ENCODE measurements at regions not wholly inside any gene's neighbourhood (a gene's known extent, or its start where the extent isn't known, plus 50 kb on each side); places are given as distances from the start of the nearest gene placed in this dataset.

GRCh38 chr9:75602060-75602459 lies 288.4 kb upstream of the PCSK5 start:
- Histone ChIP-seq H3K4me1 (ENCODE audit: insufficient read depth, low read length) (no peaks in the 10 kb centered on the region), H3K36me3 (ENCODE audit: insufficient read depth, low read depth, low read length) (no peaks in the 10 kb centered on the region), H3K27ac (ENCODE audit: low read length) (no peak overlapping the region), H3K4me3 (ENCODE audit: low read length) (no peak overlapping the region), H3K27me3 (ENCODE audit: insufficient read depth, low read length) (no peaks in the 10 kb centered on the region), H3K9ac (ENCODE audit: low read depth, low read length) (no peak overlapping the region), H3K9me3 (ENCODE audit: insufficient read depth, low read depth, low read length) (no peaks in the 10 kb centered on the region)

- H3K4me3 ChIP-seq (ENCODE audit: low read length): no peak overlapping the region
- H3K27ac ChIP-seq (ENCODE audit: low read length): no peak overlapping the region
- H3K27me3 ChIP-seq (ENCODE audit: insufficient read depth, low read length): no peaks in the 10 kb centered on the region
- no peak overlapping the region for H3K9ac ChIP-seq (ENCODE audit: low read depth, low read length)
- no peaks in the 10 kb centered on the region for H3K36me3 ChIP-seq (ENCODE audit: insufficient read depth, low read depth, low read length)
- H3K9me3 ChIP-seq (ENCODE audit: insufficient read depth, low read depth, low read length): no peaks in the 10 kb centered on the region
- H3K4me1 ChIP-seq (ENCODE audit: insufficient read depth, low read length): no peaks in the 10 kb centered on the region
Observed at GRCh38 chr9:75604661-75605060, 285.8 kb upstream of the PCSK5 start.

- no peaks in the 10 kb centered on the region for H3K36me3 ChIP-seq (ENCODE audit: insufficient read depth, low read depth, low read length)
- no peaks in the 10 kb centered on the region for H3K9me3 ChIP-seq (ENCODE audit: insufficient read depth, low read depth, low read length)
- no peaks in the 10 kb centered on the region for H3K27me3 ChIP-seq (ENCODE audit: insufficient read depth, low read length)
- H3K9ac ChIP-seq (ENCODE audit: low read depth, low read length): no peak overlapping the region
- no peak overlapping the region for H3K27ac ChIP-seq (ENCODE audit: low read length)
- no peaks in the 10 kb centered on the region for H3K4me1 ChIP-seq (ENCODE audit: insufficient read depth, low read length)
- H3K4me3 ChIP-seq (ENCODE audit: low read length): no peak overlapping the region
Observed at GRCh38 chr9:75607521-75607920, 283.0 kb upstream of the PCSK5 start.

GRCh38 chr9:75609401-75609800 lies 281.1 kb upstream of the PCSK5 start:
- no peaks in the 10 kb centered on the region for H3K36me3 ChIP-seq (ENCODE audit: insufficient read depth, low read depth, low read length)
- H3K4me3 ChIP-seq (ENCODE audit: low read length): no peak overlapping the region
- no peak overlapping the region for H3K27ac ChIP-seq (ENCODE audit: low read length)
- no peak overlapping the region for H3K9ac ChIP-seq (ENCODE audit: low read depth, low read length)
- no peaks in the 10 kb centered on the region for H3K27me3 ChIP-seq (ENCODE audit: insufficient read depth, low read length)
- no peaks in the 10 kb centered on the region for H3K4me1 ChIP-seq (ENCODE audit: insufficient read depth, low read length)
- no peaks in the 10 kb centered on the region for H3K9me3 ChIP-seq (ENCODE audit: insufficient read depth, low read depth, low read length)

GRCh38 chr9:75610246-75610645 lies 280.2 kb upstream of the PCSK5 start:
- Histone ChIP-seq H3K36me3 (ENCODE audit: insufficient read depth, low read depth, low read length) (no peaks in the 10 kb centered on the region), H3K4me3 (ENCODE audit: low read length) (no peak overlapping the region), H3K4me1 (ENCODE audit: insufficient read depth, low read length) (no peaks in the 10 kb centered on the region), H3K27ac (ENCODE audit: low read length) (no peak overlapping the region), H3K9ac (ENCODE audit: low read depth, low read length) (no peak overlapping the region), H3K9me3 (ENCODE audit: insufficient read depth, low read depth, low read length) (no peaks in the 10 kb centered on the region), H3K27me3 (ENCODE audit: insufficient read depth, low read length) (no peaks in the 10 kb centered on the region)

GRCh38 chr9:75612205-75612604 lies 278.3 kb upstream of the PCSK5 start:
- Histone ChIP-seq H3K9ac (ENCODE audit: low read depth, low read length) (no peak overlapping the region), H3K36me3 (ENCODE audit: insufficient read depth, low read depth, low read length) (no peaks in the 10 kb centered on the region), H3K9me3 (ENCODE audit: insufficient read depth, low read depth, low read length) (no peaks in the 10 kb centered on the region), H3K27me3 (ENCODE audit: insufficient read depth, low read length) (no peaks in the 10 kb centered on the region), H3K27ac (ENCODE audit: low read length) (no peak overlapping the region), H3K4me3 (ENCODE audit: low read length) (no peak overlapping the region), H3K4me1 (ENCODE audit: insufficient read depth, low read length) (no peaks in the 10 kb centered on the region)

- H3K9me3 ChIP-seq (ENCODE audit: insufficient read depth, low read depth, low read length): no peaks in the 10 kb centered on the region
- no peaks in the 10 kb centered on the region for H3K36me3 ChIP-seq (ENCODE audit: insufficient read depth, low read depth, low read length)
- no peaks in the 10 kb centered on the region for H3K27me3 ChIP-seq (ENCODE audit: insufficient read depth, low read length)
- no peak overlapping the region for H3K9ac ChIP-seq (ENCODE audit: low read depth, low read length)
- H3K4me3 ChIP-seq (ENCODE audit: low read length): no peak overlapping the region
- no peak overlapping the region for H3K27ac ChIP-seq (ENCODE audit: low read length)
- H3K4me1 ChIP-seq (ENCODE audit: insufficient read depth, low read length): no peaks in the 10 kb centered on the region
Observed at GRCh38 chr9:75612754-75613153, 277.7 kb upstream of the PCSK5 start.

GRCh38 chr9:75615284-75615683 lies 275.2 kb upstream of the PCSK5 start:
- Histone ChIP-seq H3K4me1 (ENCODE audit: insufficient read depth, low read length) (no peaks in the 10 kb centered on the region), H3K4me3 (ENCODE audit: low read length) (no peak overlapping the region), H3K27ac (ENCODE audit: low read length) (no peak overlapping the region), H3K36me3 (ENCODE audit: insufficient read depth, low read depth, low read length) (no peaks in the 10 kb centered on the region), H3K9me3 (ENCODE audit: insufficient read depth, low read depth, low read length) (no peaks in the 10 kb centered on the region), H3K9ac (ENCODE audit: low read depth, low read length) (no peak overlapping the region), H3K27me3 (ENCODE audit: insufficient read depth, low read length) (no peaks in the 10 kb centered on the region)

- H3K4me1 ChIP-seq (ENCODE audit: insufficient read depth, low read length): no peaks in the 10 kb centered on the region
- no peak overlapping the region for H3K27ac ChIP-seq (ENCODE audit: low read length)
- H3K4me3 ChIP-seq (ENCODE audit: low read length): no peak overlapping the region
Observed at GRCh38 chr9:75616052-75616451, 274.4 kb upstream of the PCSK5 start.

GRCh38 chr9:75616841-75617566 lies 273.5 kb upstream of the PCSK5 start:
- H3K27ac ChIP-seq (ENCODE audit: low read length): no peak overlapping the region
- no peaks in the 10 kb centered on the region for H3K9me3 ChIP-seq (ENCODE audit: insufficient read depth, low read depth, low read length)
- no peaks in the 10 kb centered on the region for H3K4me1 ChIP-seq (ENCODE audit: insufficient read depth, low read length)
- H3K4me3 ChIP-seq (ENCODE audit: low read length): no peak overlapping the region
- H3K9ac ChIP-seq (ENCODE audit: low read depth, low read length): no peak overlapping the region
- H3K27me3 ChIP-seq (ENCODE audit: insufficient read depth, low read length): no peaks in the 10 kb centered on the region
- H3K36me3 ChIP-seq (ENCODE audit: insufficient read depth, low read depth, low read length): no peaks in the 10 kb centered on the region

More at GRCh38 chr9:75616052-75616451, 274.4 kb upstream of the PCSK5 start:
- H3K27me3 ChIP-seq (ENCODE audit: insufficient read depth, low read length): no peaks in the 10 kb centered on the region
- H3K36me3 ChIP-seq (ENCODE audit: insufficient read depth, low read depth, low read length): no peaks in the 10 kb centered on the region
- no peak overlapping the region for H3K9ac ChIP-seq (ENCODE audit: low read depth, low read length)
- no peaks in the 10 kb centered on the region for H3K9me3 ChIP-seq (ENCODE audit: insufficient read depth, low read depth, low read length)

- no peak overlapping the region for H3K9ac ChIP-seq (ENCODE audit: low read depth, low read length)
- no peaks in the 10 kb centered on the region for H3K9me3 ChIP-seq (ENCODE audit: insufficient read depth, low read depth, low read length)
- H3K4me3 ChIP-seq (ENCODE audit: low read length): no peak overlapping the region
- H3K27me3 ChIP-seq (ENCODE audit: insufficient read depth, low read length): no peaks in the 10 kb centered on the region
- no peaks in the 10 kb centered on the region for H3K36me3 ChIP-seq (ENCODE audit: insufficient read depth, low read depth, low read length)
- no peaks in the 10 kb centered on the region for H3K4me1 ChIP-seq (ENCODE audit: insufficient read depth, low read length)
- no peak overlapping the region for H3K27ac ChIP-seq (ENCODE audit: low read length)
Observed at GRCh38 chr9:75623462-75623861, 267.0 kb upstream of the PCSK5 start.

GRCh38 chr9:75624998-75625397 lies 265.5 kb upstream of the PCSK5 start:
- no peaks in the 10 kb centered on the region for H3K36me3 ChIP-seq (ENCODE audit: insufficient read depth, low read depth, low read length)

More at GRCh38 chr9:75624998-75625397, 265.5 kb upstream of the PCSK5 start:
- Histone ChIP-seq H3K27ac (ENCODE audit: low read length) (no peak overlapping the region), H3K27me3 (ENCODE audit: insufficient read depth, low read length) (no peaks in the 10 kb centered on the region), H3K9ac (ENCODE audit: low read depth, low read length) (no peak overlapping the region), H3K9me3 (ENCODE audit: insufficient read depth, low read depth, low read length) (no peaks in the 10 kb centered on the region), H3K4me1 (ENCODE audit: insufficient read depth, low read length) (no peaks in the 10 kb centered on the region), H3K4me3 (ENCODE audit: low read length) (no peak overlapping the region)
